ENCODE measurements at regions not wholly inside any gene's neighbourhood (a gene's known extent, or its start where the extent isn't known, plus 50 kb on each side); places are given as distances from the start of the nearest gene placed in this dataset.
"Not testable (repeated sequence)": the region's sequence is repeated elsewhere in the genome, so short reads cannot be mapped to it uniquely, and the experiment has no call there.

DNA sequence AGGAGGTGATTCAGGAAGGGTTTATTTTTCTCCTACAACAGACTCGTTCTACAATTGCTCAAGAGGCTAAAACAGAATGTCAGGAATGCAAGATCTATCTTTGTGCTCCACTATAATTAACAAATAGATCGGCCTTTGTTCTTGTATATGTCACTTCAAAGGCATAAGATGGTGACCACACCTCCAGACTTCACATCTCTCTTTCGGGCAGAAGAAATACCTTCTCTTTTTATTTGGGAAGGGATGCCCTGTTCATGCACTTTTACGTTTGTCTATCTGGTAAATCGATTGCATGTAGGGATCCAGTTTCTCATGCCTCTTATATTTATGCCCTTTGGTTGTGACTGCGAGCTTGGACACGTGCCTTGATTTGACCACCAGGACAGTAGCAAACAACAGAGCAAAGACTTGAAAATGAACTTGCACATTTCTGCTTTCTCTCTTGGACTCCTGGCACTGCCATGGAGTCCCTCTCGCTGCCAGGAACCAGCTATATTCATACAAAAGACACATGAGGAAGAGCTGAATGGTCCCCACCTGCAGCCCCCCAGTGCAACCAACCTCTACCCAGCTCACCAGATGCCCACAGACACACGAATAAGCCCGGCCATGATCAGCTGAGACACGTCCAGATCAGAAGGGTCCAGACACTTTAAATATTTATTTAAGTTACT is 219.8 kb upstream of the STXBP5 start:
- Mint-ChIP-seq H3K27ac (no peak overlapping the region), H3K27me3 (peaks cover 0 to 6% (median 0%) of the 10 kb centered on the region in 5 donors), H3K9me3 (peaks cover 0 to 5% (median 0%) of the 10 kb centered on the region in 11 donors), H3K4me3 (no peak overlapping the region), H3K4me1 (no peaks in the 10 kb centered on the region), H3K36me3 (no peaks in the 10 kb centered on the region)
- ChIA-PET POLR2A (interaction anchor here (0.6 to 0.7 kb wide), 2 partner anchors 61 to 1117 kb away, joined by 3 read pairs; no protein-coding TSS in a partner anchor), CTCF (no interaction called here)
- Histone ChIP-seq H3K36me3 (ENCODE audit: control insufficient read depth in 2 of 3, insufficient read depth in 3 of 3, low read length in 3 of 3) (no peaks in the 10 kb centered on the region), H3K4me1 (ENCODE audit: control insufficient read depth in 2 of 2, insufficient read depth in 2 of 2, low read length in 2 of 2) (no peaks in the 10 kb centered on the region), H3K9me3 (ENCODE audit: control insufficient read depth in 2 of 3, low read length in 3 of 3) (no peaks in the 10 kb centered on the region), H3K27ac (ENCODE audit: low read depth, low read length) (no peak overlapping the region), H3K27me3 (ENCODE audit: control insufficient read depth in 2 of 2, insufficient read depth in 2 of 2, low read length in 2 of 2) (no peaks in the 10 kb centered on the region), H3K4me3 (ENCODE audit: low read length) (no peak overlapping the region)
- ATAC-seq = no peak
- intact Hi-C loops (cut with micrococcal nuclease) = no loop called here
- DNase-seq = no peak

DNA sequence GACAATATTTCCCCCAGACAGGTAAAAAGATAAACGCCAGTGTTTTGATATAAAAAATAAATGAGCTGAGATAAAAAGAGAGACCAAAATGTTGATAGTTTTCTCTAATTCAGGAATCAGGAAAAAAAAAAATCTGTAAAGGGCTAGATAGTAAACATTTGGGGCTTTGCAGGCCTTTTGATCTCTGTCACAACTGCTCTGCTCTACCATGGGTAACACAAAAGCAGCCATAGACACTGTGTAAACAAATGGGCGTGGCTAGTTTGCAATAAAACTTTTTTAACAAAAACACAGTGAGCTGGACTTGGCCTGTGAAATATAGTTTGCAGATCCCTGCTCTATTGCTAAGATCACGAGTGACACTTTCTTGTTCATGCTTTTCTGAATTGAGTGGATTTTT is 219.1 kb upstream of the STXBP5 start:
- DNase-seq (no peak), ATAC-seq (no peak)
- Histone ChIP-seq H3K36me3 (ENCODE audit: control insufficient read depth in 2 of 3, insufficient read depth in 3 of 3, low read length in 3 of 3) (no peaks in the 10 kb centered on the region), H3K27ac (ENCODE audit: low read depth, low read length) (no peak overlapping the region), H3K4me3 (ENCODE audit: low read length) (no peak overlapping the region), H3K27me3 (ENCODE audit: control insufficient read depth in 2 of 2, insufficient read depth in 2 of 2, low read length in 2 of 2) (no peaks in the 10 kb centered on the region), H3K4me1 (ENCODE audit: control insufficient read depth in 2 of 2, insufficient read depth in 2 of 2, low read length in 2 of 2) (no peaks in the 10 kb centered on the region), H3K9me3 (ENCODE audit: control insufficient read depth in 2 of 3, low read length in 3 of 3) (no peaks in the 10 kb centered on the region)
- no peak overlapping the region for H3K27ac Mint-ChIP-seq
- no peak overlapping the region for H3K4me3 Mint-ChIP-seq
- ChIA-PET POLR2A (no interaction called here), CTCF (no interaction called here)
- H3K36me3 Mint-ChIP-seq = no peaks in the 10 kb centered on the region
- peaks cover 0 to 5% (median 0%) of the 10 kb centered on the region in 11 donors for H3K9me3 Mint-ChIP-seq
- intact Hi-C loops (cut with micrococcal nuclease) = no loop called here
- peaks cover 0 to 6% (median 0%) of the 10 kb centered on the region in 5 donors for H3K27me3 Mint-ChIP-seq
- no peaks in the 10 kb centered on the region for H3K4me1 Mint-ChIP-seq

DNA sequence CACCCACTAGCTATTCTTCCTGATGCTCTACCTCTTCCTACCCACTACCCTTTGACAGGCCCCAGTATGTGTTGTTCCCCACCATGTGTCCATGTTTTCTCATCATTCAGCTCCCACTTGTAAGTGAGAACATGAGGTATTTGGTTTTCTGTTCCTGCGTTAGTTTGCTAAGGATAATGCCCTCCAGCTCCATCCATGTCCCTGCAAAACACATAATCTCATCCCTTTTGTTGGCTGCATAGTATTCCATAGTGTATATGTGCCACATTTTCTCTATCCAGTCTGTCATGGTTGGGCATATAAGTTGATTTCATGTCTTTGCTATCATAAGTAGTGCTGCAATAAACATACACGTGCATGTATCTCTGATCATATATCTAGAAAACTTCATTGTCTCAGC is 218.3 kb upstream of the STXBP5 start:
- H3K4me1 Mint-ChIP-seq = no peaks in the 10 kb centered on the region
- Histone ChIP-seq H3K27ac (ENCODE audit: low read depth, low read length) (no peak overlapping the region), H3K9me3 (ENCODE audit: control insufficient read depth in 2 of 3, low read length in 3 of 3) (no peaks in the 10 kb centered on the region), H3K4me3 (ENCODE audit: low read length) (no peak overlapping the region), H3K27me3 (ENCODE audit: control insufficient read depth in 2 of 2, insufficient read depth in 2 of 2, low read length in 2 of 2) (no peaks in the 10 kb centered on the region), H3K4me1 (ENCODE audit: control insufficient read depth in 2 of 2, insufficient read depth in 2 of 2, low read length in 2 of 2) (no peaks in the 10 kb centered on the region), H3K36me3 (ENCODE audit: control insufficient read depth in 2 of 3, insufficient read depth in 3 of 3, low read length in 3 of 3) (no peaks in the 10 kb centered on the region)
- intact Hi-C loops (cut with micrococcal nuclease) = no loop called here
- ChIA-PET POLR2A (no interaction called here), CTCF (no interaction called here)
- peaks cover 0 to 6% (median 0%) of the 10 kb centered on the region in 5 donors for H3K27me3 Mint-ChIP-seq
- no peaks in the 10 kb centered on the region for H3K36me3 Mint-ChIP-seq
- DNase-seq (no peak), ATAC-seq (no peak)
- H3K4me3 Mint-ChIP-seq = no peak overlapping the region
- H3K27ac Mint-ChIP-seq = no peak overlapping the region
- H3K9me3 Mint-ChIP-seq = peaks cover 0 to 4% (median 0%) of the 10 kb centered on the region in 11 donors

DNA sequence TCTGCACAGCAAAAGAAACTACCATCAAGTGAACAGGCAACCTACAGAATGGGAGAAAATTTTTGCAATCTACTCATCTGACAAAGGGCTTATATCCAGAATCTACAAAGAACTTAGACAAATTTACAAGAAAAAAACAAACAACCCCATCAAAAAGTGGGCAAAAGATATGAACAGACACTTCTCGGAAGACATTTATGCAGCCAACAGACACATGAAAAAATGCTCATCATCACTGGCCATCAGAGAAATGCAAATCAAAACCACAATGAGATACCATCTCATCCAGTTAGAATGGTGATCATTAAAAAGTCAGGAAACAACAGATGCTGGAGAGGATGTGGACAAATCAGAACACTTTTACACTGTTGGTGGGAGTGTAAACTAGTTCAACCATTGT is 216.3 kb upstream of the STXBP5 start:
- H3K9me3 Mint-ChIP-seq; H3K4me1 Mint-ChIP-seq; H3K27me3 Mint-ChIP-seq; intact Hi-C loops (cut with micrococcal nuclease); H3K36me3 Mint-ChIP-seq; H3K27ac ChIP-seq (ENCODE audit: low read depth, low read length); POLR2A ChIA-PET; H3K4me1 ChIP-seq (ENCODE audit: control insufficient read depth in 2 of 2, insufficient read depth in 2 of 2, low read length in 2 of 2); H3K4me3 ChIP-seq (ENCODE audit: low read length); ATAC-seq; H3K27ac Mint-ChIP-seq; CTCF ChIA-PET; H3K36me3 ChIP-seq (ENCODE audit: control insufficient read depth in 2 of 3, insufficient read depth in 3 of 3, low read length in 3 of 3); DNase-seq; H3K9me3 ChIP-seq (ENCODE audit: control insufficient read depth in 2 of 3, low read length in 3 of 3); H3K4me3 Mint-ChIP-seq; H3K27me3 ChIP-seq (ENCODE audit: control insufficient read depth in 2 of 2, insufficient read depth in 2 of 2, low read length in 2 of 2): not testable (repeated sequence)

DNA sequence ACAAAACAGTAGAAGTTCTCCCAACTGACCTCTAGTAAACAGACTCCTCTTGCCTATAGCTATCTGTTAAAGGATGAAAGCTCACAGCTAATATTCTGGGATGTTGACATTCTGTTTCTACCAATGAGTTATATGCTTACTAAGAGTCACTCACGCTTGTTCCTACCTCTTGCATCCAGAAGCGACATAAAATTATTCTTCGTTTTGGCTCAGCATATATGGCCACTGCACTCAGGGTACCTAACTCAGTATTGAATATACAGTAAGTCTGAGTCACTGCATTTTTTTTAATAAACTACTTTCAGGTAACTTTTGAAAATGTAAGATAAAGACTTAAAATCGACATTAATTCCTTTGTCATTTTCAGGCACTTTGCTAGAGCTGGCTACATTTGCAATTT is 214.4 kb upstream of the STXBP5 start:
- no peaks in the 10 kb centered on the region for H3K27me3 ChIP-seq (ENCODE audit: control insufficient read depth in 2 of 2, insufficient read depth in 2 of 2, low read length in 2 of 2)
- no peaks in the 10 kb centered on the region for H3K9me3 ChIP-seq (ENCODE audit: control insufficient read depth in 2 of 3, low read length in 3 of 3)
- ChIA-PET POLR2A (no interaction called here), CTCF (interaction anchor here (0.6 kb wide), 1 partner anchor 1311 kb away, joined by 5 read pairs; no protein-coding TSS in a partner anchor)
- ATAC-seq (no peak), DNase-seq (no peak)
- H3K27ac ChIP-seq (ENCODE audit: low read depth, low read length) = no peak overlapping the region
- H3K27me3 Mint-ChIP-seq = no peaks in the 10 kb centered on the region
- H3K27ac Mint-ChIP-seq = no peak overlapping the region
- no peaks in the 10 kb centered on the region for H3K4me1 Mint-ChIP-seq
- no peak overlapping the region for H3K4me3 ChIP-seq (ENCODE audit: low read length)
- H3K4me1 ChIP-seq (ENCODE audit: control insufficient read depth in 2 of 2, insufficient read depth in 2 of 2, low read length in 2 of 2) = no peaks in the 10 kb centered on the region
- peaks cover 0 to 4% (median 0%) of the 10 kb centered on the region in 11 donors for H3K9me3 Mint-ChIP-seq
- intact Hi-C loops (cut with micrococcal nuclease) = no loop called here
- H3K4me3 Mint-ChIP-seq = no peak overlapping the region
- H3K36me3 Mint-ChIP-seq = no peaks in the 10 kb centered on the region
- H3K36me3 ChIP-seq (ENCODE audit: control insufficient read depth in 2 of 3, insufficient read depth in 3 of 3, low read length in 3 of 3) = no peaks in the 10 kb centered on the region

DNA sequence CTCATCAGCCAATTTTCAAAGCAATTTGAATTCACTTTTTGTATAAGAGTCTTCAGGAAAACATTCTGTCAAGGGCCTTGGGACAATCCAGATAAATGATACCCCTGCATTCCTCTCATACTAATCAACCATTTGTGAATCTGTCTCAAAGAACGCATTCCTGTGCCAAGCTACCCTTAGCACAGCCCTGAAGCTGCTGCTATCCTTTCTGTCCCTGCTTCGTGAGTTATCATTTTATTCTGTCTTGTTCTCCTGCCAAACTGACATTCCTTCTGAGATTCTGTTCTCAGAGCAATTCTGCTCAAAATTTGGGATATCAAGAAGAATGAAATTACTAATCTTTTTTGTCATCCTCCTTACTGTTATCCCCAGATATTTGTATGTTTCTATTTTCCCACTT is 213.9 kb upstream of the STXBP5 start:
- H3K27ac ChIP-seq (ENCODE audit: low read depth, low read length) = no peak overlapping the region
- no peaks in the 10 kb centered on the region for H3K36me3 ChIP-seq (ENCODE audit: control insufficient read depth in 2 of 3, insufficient read depth in 3 of 3, low read length in 3 of 3)
- no peaks in the 10 kb centered on the region for H3K27me3 ChIP-seq (ENCODE audit: control insufficient read depth in 2 of 2, insufficient read depth in 2 of 2, low read length in 2 of 2)
- DNase-seq (no peak), ATAC-seq (no peak)
- no peaks in the 10 kb centered on the region for H3K4me1 Mint-ChIP-seq
- no peaks in the 10 kb centered on the region for H3K36me3 Mint-ChIP-seq
- POLR2A ChIA-PET = no interaction called here
- CTCF ChIA-PET = interaction anchor here (0.6 kb wide), 1 partner anchor 1310 kb away, joined by 5 read pairs; no protein-coding TSS in a partner anchor
- H3K4me1 ChIP-seq (ENCODE audit: control insufficient read depth in 2 of 2, insufficient read depth in 2 of 2, low read length in 2 of 2) = no peaks in the 10 kb centered on the region
- intact Hi-C loops (cut with micrococcal nuclease) = no loop called here
- H3K4me3 ChIP-seq (ENCODE audit: low read length) = no peak overlapping the region
- peaks cover 0 to 4% (median 0%) of the 10 kb centered on the region in 11 donors for H3K9me3 Mint-ChIP-seq
- H3K27me3 Mint-ChIP-seq = no peaks in the 10 kb centered on the region
- no peak overlapping the region for H3K27ac Mint-ChIP-seq
- H3K9me3 ChIP-seq (ENCODE audit: control insufficient read depth in 2 of 3, low read length in 3 of 3) = no peaks in the 10 kb centered on the region
- no peak overlapping the region for H3K4me3 Mint-ChIP-seq
